HEK293 (cell line): ENCODE measurements at regions not wholly inside any gene's neighbourhood (a gene's known extent, or its start where the extent isn't known, plus 50 kb on each side); places are given as distances from the start of the nearest gene placed in this dataset.

Experiments
- CTCF ChIA-PET: fragments of 350-600 bp; formaldehyde crosslinking; extraction: SDS; loops from one replicate; lab custom pipeline; 2021; ENCODE audit warnings: antibody characterized with exemption; lab: Yijun Ruan, JAX
- POLR2A ChIA-PET: fragments of 300-600 bp; formaldehyde crosslinking; extraction: SDS; loops from one replicate; lab custom pipeline; 2020; ENCODE audit warnings: antibody characterized with exemption, inconsistent platforms; lab: Yijun Ruan, JAX
- H3K27ac ChIP-seq: fragments of 200-500 bp; sonication (Bioruptor generic); 2 replicates; pipeline ENCODE4 v1.5.1; 2014; ENCODE audit warnings: low read depth, low read length, control low read depth, inconsistent platforms; ENCODE audit errors: extremely low read depth
- H3K36me3 ChIP-seq, 2 experiments: fragments of 200-500 bp in 1 of 2; sonication (Bioruptor generic) in 1 of 2; 1 replicate in 1 of 2; 2 replicates in 1 of 2; pipeline ENCODE4 v1.5.1; 2014 to 2017; ENCODE audit warnings: inconsistent platforms in 2 of 2, low read length in 2 of 2; ENCODE audit not compliant: control insufficient read depth in 2 of 2, insufficient read depth in 1 of 2
- H3K4me1 ChIP-seq: fragments of 200-500 bp; sonication (Bioruptor generic); 2 replicates; pipeline ENCODE4 v1.5.1; 2014; ENCODE audit warnings: mild to moderate bottlenecking, low read length, inconsistent platforms; ENCODE audit not compliant: control insufficient read depth, insufficient read depth
- H3K4me3 ChIP-seq: 2 replicates; pipeline ENCODE4 v1.5.1; 2011; ENCODE audit warnings: low read depth, mild to moderate bottlenecking, control low read depth, low read length, moderate library complexity
- H3K9me3 ChIP-seq: fragments of 200-500 bp; sonication (Bioruptor generic); 2 replicates; pipeline ENCODE4 v1.5.1; 2014; ENCODE audit warnings: low read depth, low read length, inconsistent platforms; ENCODE audit not compliant: control insufficient read depth, insufficient read depth
- GLIS1 ChIP-seq: fragments of 450-650 bp; formaldehyde crosslinking; IDR thresholded peaks from 2 replicates; pipeline ENCODE4 v1.5.1; 2016; ENCODE audit warnings: missing biosample characterization, missing genetic modification characterization
- HOXA7 ChIP-seq: sonication (generic); formaldehyde crosslinking; IDR thresholded peaks from 2 replicates; pipeline ENCODE4 v1.8.1; 2022; ENCODE audit warnings: missing genetic modification reagents, borderline replicate concordance
- KLF16 ChIP-seq: fragments of 450-650 bp; formaldehyde crosslinking; IDR thresholded peaks from 2 replicates; pipeline ENCODE4 v1.5.1; 2017; ENCODE audit warnings: missing biosample characterization, missing genetic modification characterization
- KLF7 ChIP-seq: fragments of 450-650 bp; formaldehyde crosslinking; IDR thresholded peaks from 2 replicates; pipeline ENCODE4 v1.5.1; 2016; ENCODE audit warnings: missing biosample characterization, missing genetic modification characterization, borderline replicate concordance
- KLF9 ChIP-seq: fragments of 450-650 bp; formaldehyde crosslinking; IDR thresholded peaks from 2 replicates; pipeline ENCODE4 v1.5.1; 2016; ENCODE audit warnings: missing biosample characterization, missing genetic modification characterization, low read depth
- SP2 ChIP-seq: fragments of 450-650 bp; formaldehyde crosslinking; IDR thresholded peaks from 2 replicates; pipeline ENCODE4 v1.5.1; 2016; ENCODE audit warnings: missing biosample characterization, missing genetic modification characterization
- ZBTB17 ChIP-seq: fragments of 450-650 bp; formaldehyde crosslinking; IDR thresholded peaks from 2 replicates; pipeline ENCODE4 v1.5.1; 2016; ENCODE audit warnings: missing biosample characterization, missing genetic modification characterization
- ZBTB21 ChIP-seq: fragments of 450-650 bp; formaldehyde crosslinking; IDR thresholded peaks from 2 replicates; pipeline ENCODE4 v1.5.1; 2017; ENCODE audit warnings: missing biosample characterization, missing genetic modification characterization
- ZBTB7A ChIP-seq: fragments of 450-650 bp; formaldehyde crosslinking; IDR thresholded peaks from 2 replicates; pipeline ENCODE4 v1.5.1; 2016; ENCODE audit warnings: low read depth, missing biosample characterization, missing genetic modification characterization
- ZFP69B ChIP-seq: fragments of 450-650 bp; formaldehyde crosslinking; IDR thresholded peaks from 2 replicates; pipeline ENCODE4 v1.5.1; 2016; ENCODE audit warnings: missing biosample characterization, missing genetic modification characterization
- ZNF112 ChIP-seq: fragments of 450-650 bp; formaldehyde crosslinking; IDR thresholded peaks from 2 replicates; pipeline ENCODE4 v1.5.0; 2017; ENCODE audit warnings: missing biosample characterization, missing genetic modification characterization
- ZNF221 ChIP-seq: fragments of 450-650 bp; formaldehyde crosslinking; IDR thresholded peaks from 2 replicates; pipeline ENCODE4 v1.5.1; 2017; ENCODE audit warnings: missing biosample characterization, missing genetic modification characterization, borderline replicate concordance
- ZNF530 ChIP-seq: fragments of 450-650 bp; formaldehyde crosslinking; IDR thresholded peaks from 2 replicates; pipeline ENCODE4 v1.5.1; 2016; ENCODE audit warnings: low read depth, missing biosample characterization, missing genetic modification characterization
- ZNF629 ChIP-seq: fragments of 450-650 bp; formaldehyde crosslinking; IDR thresholded peaks from 2 replicates; pipeline ENCODE4 v1.5.1; 2017; ENCODE audit warnings: missing biosample characterization, missing genetic modification characterization
- ZNF664 ChIP-seq: fragments of 450-650 bp; formaldehyde crosslinking; IDR thresholded peaks from 2 replicates; pipeline ENCODE4 v1.5.1; 2016; ENCODE audit warnings: missing biosample characterization, missing genetic modification characterization
- ZNF76 ChIP-seq: fragments of 450-650 bp; formaldehyde crosslinking; IDR thresholded peaks from 2 replicates; pipeline ENCODE4; 2016; ENCODE audit warnings: low read depth, missing biosample characterization, missing genetic modification characterization, borderline replicate concordance
- TF ChIP-seq, protein P1 (sequence below): fragments of 450-650 bp; formaldehyde crosslinking; IDR thresholded peaks from 2 replicates; pipeline ENCODE4 v1.5.1; 2016; ENCODE audit warnings: missing biosample characterization, missing genetic modification characterization
- TF ChIP-seq, protein P2 (sequence below): fragments of 450-650 bp; formaldehyde crosslinking; IDR thresholded peaks from 2 replicates; pipeline ENCODE4 v1.5.1; 2016; ENCODE audit warnings: missing biosample characterization, missing genetic modification characterization
- TF ChIP-seq, protein P3 (sequence below): fragments of 450-650 bp; IDR thresholded peaks from 2 replicates; pipeline ENCODE4 v1.5.1; 2018; ENCODE audit warnings: missing biosample characterization, mild to moderate bottlenecking, missing genetic modification characterization
- TF ChIP-seq, protein P4 (sequence below): fragments of 450-650 bp; formaldehyde crosslinking; IDR thresholded peaks from 2 replicates; pipeline ENCODE4 v1.5.1; 2016; ENCODE audit warnings: missing biosample characterization, missing genetic modification characterization

DNA sequence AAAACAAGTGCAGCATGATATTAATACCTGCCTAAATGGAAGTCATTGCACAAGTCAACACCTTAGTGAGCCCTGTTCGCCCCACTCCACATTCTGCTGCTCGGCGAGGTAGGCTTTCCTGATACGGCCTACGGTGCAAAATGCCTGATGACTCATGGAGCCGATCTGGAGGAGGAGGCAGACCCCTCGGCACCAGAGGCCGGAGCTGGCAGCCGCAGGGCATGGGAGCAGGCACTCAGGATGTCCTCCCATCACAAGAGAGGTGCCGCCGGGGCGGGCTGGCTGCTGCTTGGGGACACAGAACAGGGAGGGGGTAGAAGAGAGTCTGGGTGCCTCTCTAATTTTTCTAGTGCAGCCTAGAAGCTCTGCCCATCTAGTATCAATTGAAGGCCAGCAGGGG is 418.5 kb upstream of the MGMT start:
- TF ChIP-seq ZBTB17 (tag by site-specific recombination), result peak; percentile 57; the same call in 1 of the 2 replicates
- no peak for TF ChIP-seq KLF16 (tag by site-specific recombination)
- Histone ChIP-seq H3K9me3 (no peaks in the 10 kb centered on the region), H3K4me1 (no peaks in the 10 kb centered on the region), H3K4me3 (no peak overlapping the region), H3K36me3 (no peaks in the 10 kb centered on the region), H3K27ac (no peak overlapping the region)
- POLR2A ChIA-PET, result no interaction called here
- CTCF ChIA-PET, result interaction anchor here (0.7 kb wide), 1 partner anchor 421 kb away, joined by 3 read pairs; no protein-coding TSS in a partner anchor

DNA sequence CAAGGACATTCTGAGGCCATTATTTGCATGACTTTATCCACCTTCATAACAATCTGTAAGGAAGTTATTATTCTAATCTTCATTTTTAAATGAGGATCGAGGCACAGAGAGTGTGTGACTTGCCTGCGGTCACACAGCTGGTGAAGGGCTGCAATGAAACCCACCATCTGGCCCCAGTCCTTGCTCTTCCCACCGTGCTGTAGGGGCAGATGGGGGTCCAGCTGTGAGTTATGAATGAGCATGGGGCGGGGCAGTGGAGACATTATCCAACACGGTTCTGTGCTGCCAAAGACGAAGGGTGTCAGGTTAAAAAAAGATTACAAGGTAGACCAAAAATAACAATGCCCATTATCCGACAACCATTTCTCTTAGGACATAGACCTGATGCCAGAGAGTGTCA is 417.5 kb upstream of the MGMT start:
- Histone ChIP-seq H3K36me3 (no peaks in the 10 kb centered on the region), H3K4me3 (no peak overlapping the region), H3K4me1 (no peaks in the 10 kb centered on the region), H3K9me3 (no peaks in the 10 kb centered on the region), H3K27ac (no peak overlapping the region)
- ChIA-PET POLR2A (no interaction called here), CTCF (no interaction called here)
- TF ChIP-seq ZNF221 (tag by site-specific recombination) (no peak), KLF9 (tag by site-specific recombination) (no peak), KLF7 (tag by site-specific recombination) (no peak), HOXA7 (no peak), ZBTB7A (tag by site-specific recombination) (no peak), SP2 (no peak), ZNF664 (tag by site-specific recombination) (no peak), ZBTB21 (tag by site-specific recombination) (no peak), GLIS1 (tag by site-specific recombination) (no peak), ZNF530 (tag by site-specific recombination) (no peak), ZNF76 (tag by site-specific recombination) (no peak), ZFP69B (tag by site-specific recombination) (no peak), ZNF629 (no peak), ZNF112 (tag by site-specific recombination) (no peak)
- TF ChIP-seq, protein P1, sequence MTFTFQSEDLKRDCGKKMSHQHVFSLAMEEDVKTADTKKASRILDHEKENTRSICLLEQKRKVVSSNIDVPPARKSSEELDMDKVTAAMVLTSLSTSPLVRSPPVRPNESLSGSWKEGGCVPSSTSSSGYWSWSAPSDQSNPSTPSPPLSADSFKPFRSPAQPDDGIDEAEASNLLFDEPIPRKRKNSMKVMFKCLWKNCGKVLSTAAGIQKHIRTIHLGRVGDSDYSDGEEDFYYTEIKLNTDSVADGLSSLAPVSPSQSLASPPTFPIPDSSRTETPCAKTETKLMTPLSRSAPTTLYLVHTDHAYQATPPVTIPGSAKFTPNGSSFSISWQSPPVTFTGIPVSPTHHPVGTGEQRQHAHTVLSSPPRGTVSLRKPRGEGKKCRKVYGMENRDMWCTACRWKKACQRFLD, result no peak
- TF ChIP-seq, protein P2, sequence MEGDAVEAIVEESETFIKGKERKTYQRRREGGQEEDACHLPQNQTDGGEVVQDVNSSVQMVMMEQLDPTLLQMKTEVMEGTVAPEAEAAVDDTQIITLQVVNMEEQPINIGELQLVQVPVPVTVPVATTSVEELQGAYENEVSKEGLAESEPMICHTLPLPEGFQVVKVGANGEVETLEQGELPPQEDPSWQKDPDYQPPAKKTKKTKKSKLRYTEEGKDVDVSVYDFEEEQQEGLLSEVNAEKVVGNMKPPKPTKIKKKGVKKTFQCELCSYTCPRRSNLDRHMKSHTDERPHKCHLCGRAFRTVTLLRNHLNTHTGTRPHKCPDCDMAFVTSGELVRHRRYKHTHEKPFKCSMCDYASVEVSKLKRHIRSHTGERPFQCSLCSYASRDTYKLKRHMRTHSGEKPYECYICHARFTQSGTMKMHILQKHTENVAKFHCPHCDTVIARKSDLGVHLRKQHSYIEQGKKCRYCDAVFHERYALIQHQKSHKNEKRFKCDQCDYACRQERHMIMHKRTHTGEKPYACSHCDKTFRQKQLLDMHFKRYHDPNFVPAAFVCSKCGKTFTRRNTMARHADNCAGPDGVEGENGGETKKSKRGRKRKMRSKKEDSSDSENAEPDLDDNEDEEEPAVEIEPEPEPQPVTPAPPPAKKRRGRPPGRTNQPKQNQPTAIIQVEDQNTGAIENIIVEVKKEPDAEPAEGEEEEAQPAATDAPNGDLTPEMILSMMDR (tag by site-specific recombination), result no peak
- TF ChIP-seq, protein P3, sequence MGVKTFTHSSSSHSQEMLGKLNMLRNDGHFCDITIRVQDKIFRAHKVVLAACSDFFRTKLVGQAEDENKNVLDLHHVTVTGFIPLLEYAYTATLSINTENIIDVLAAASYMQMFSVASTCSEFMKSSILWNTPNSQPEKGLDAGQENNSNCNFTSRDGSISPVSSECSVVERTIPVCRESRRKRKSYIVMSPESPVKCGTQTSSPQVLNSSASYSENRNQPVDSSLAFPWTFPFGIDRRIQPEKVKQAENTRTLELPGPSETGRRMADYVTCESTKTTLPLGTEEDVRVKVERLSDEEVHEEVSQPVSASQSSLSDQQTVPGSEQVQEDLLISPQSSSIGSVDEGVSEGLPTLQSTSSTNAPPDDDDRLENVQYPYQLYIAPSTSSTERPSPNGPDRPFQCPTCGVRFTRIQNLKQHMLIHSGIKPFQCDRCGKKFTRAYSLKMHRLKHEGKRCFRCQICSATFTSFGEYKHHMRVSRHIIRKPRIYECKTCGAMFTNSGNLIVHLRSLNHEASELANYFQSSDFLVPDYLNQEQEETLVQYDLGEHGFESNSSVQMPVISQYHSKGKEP (tag by site-specific recombination), result no peak
- TF ChIP-seq, protein P4, sequence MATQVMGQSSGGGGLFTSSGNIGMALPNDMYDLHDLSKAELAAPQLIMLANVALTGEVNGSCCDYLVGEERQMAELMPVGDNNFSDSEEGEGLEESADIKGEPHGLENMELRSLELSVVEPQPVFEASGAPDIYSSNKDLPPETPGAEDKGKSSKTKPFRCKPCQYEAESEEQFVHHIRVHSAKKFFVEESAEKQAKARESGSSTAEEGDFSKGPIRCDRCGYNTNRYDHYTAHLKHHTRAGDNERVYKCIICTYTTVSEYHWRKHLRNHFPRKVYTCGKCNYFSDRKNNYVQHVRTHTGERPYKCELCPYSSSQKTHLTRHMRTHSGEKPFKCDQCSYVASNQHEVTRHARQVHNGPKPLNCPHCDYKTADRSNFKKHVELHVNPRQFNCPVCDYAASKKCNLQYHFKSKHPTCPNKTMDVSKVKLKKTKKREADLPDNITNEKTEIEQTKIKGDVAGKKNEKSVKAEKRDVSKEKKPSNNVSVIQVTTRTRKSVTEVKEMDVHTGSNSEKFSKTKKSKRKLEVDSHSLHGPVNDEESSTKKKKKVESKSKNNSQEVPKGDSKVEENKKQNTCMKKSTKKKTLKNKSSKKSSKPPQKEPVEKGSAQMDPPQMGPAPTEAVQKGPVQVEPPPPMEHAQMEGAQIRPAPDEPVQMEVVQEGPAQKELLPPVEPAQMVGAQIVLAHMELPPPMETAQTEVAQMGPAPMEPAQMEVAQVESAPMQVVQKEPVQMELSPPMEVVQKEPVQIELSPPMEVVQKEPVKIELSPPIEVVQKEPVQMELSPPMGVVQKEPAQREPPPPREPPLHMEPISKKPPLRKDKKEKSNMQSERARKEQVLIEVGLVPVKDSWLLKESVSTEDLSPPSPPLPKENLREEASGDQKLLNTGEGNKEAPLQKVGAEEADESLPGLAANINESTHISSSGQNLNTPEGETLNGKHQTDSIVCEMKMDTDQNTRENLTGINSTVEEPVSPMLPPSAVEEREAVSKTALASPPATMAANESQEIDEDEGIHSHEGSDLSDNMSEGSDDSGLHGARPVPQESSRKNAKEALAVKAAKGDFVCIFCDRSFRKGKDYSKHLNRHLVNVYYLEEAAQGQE, result no peak
